Right renal pelvis (tissue), 4 donors: ENCODE measurements at regions not wholly inside any gene's neighbourhood (a gene's known extent, or its start where the extent isn't known, plus 50 kb on each side); places are given as distances from the start of the nearest gene placed in this dataset.
A peak's percentile ranks its signal among the peaks of the same experiment; 100 is the strongest.

ENCODE experiments used
- DNase-seq, 4 donors: peaks; one replicate each; pipeline ENCODE4 v3.0.0-alpha.2; 2013; ENCODE audit warnings: low read depth in 4 of 4, low spot score in 3 of 4, missing footprints in 1 of 4

- no peak for DNase-seq
Observed at GRCh38 chr1:90161625-90162024, 166.7 kb downstream of the ZNF326 start.

DNA sequence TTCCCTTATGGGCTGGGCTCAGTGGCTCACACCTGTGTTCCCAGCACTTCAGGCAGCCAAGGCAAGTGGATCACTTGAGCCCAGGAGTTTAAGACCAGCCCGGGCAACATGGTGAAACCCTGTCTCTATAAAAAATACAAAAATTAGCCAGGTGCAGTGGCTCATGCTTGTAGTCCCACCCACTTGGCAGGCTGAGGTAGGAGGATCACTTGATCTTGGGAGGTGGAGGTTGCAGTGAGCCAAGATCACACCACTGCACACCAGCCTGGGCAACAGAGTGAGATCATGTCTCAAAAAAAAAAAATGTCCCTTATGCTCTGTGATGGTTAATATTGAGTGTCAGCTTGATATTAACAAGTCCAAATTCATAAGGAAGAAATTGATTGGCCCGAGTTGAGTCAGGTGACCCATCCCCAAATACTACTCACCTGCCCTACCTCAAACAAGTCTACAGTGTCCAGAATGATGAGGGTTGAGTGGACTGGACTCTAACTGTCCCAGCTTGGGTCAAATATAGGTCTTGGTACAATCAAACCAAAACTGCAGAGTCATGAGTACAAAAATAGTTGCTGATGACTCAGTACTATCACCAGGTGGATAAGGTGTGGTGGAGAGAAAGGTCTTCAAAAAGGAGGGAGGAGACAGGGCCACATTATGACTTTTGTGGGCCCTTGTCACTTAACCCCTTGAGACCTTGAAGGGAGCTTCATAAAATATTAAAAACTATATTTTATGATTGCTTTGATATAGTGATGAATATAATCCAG lies 161.0 kb downstream of the ZNF326 start:
- DNase-seq, result no peak

GRCh38 chr1:90154711-90155110 lies 159.8 kb downstream of the ZNF326 start:
- no peak for DNase-seq

DNA sequence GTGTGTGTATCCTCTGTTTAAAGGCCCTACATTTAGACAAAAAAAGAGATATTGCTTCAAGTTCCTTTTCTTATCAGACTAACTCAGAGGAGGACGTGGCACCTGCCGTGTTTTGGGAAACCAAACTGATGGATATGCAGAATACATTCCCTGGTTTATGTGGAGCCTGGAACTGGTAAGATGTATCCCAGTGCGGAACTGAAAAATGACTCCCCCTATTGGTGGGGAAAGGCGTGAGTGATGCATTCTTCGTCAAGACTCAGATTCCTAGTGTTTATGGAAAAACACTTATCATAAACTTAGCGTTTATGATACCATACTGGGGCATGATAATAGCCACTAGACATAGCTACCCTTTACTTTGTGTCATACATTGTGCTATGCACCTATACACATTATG lies 154.2 kb downstream of the ZNF326 start:
- DNase-seq, result no peak

DNA sequence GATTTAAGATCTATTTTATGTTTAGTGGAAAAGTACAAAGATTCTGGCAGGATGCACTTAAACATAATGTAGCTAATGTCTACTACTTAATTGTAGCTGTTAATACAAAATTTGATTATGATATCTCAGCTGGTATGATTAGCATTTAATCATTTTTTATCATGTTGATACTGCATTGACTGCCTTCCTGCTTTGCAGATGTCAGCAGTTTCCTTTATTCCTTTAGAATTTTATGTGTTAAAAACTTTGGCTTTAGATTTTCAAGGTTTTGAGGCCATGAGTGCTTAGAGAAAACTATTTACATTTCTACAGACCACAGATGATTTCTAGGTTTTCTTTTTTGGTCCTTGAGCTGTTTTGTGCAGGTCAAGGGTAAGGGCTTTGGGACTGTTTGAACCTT lies 152.2 kb downstream of the ZNF326 start:
- DNase-seq, result no peak

GRCh38 chr1:90144820-90145219 lies 149.9 kb downstream of the ZNF326 start:
- DNase-seq, result no peak

- no peak for DNase-seq
Observed at GRCh38 chr1:90143591-90143990, 148.7 kb downstream of the ZNF326 start.

- no peak for DNase-seq
Observed at GRCh38 chr1:90142697-90143096, 147.8 kb downstream of the ZNF326 start.

- no peak for DNase-seq
Observed at GRCh38 chr1:90139837-90140236, 144.9 kb downstream of the ZNF326 start.

- no peak for DNase-seq
Observed at GRCh38 chr1:90135286-90135685, 140.4 kb downstream of the ZNF326 start.

GRCh38 chr1:90134175-90134955 lies 139.5 kb downstream of the ZNF326 start:
- DNase-seq, result no peak

DNA sequence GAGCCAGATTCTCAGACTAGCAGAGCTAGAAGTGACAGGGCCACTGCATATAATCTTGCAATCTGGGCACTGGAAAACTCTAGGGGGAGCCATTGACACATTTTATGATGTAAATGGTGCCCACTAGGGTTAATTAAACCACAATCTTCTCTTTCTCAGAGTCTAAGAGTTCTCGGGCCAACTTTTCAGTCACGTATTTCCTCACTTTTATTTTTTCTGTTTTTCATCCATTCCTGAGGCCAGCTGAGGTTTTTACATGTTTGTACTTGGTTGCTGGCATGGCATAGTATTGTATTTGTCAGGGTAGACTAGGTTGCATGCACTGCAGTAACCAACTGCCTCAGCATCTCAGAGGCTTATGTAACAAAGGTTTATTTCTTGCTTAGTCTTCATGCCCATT lies 138.2 kb downstream of the ZNF326 start:
- DNase-seq, result peak in 3 of 4 donors; percentile 15 to 25 (median 24)

DNA sequence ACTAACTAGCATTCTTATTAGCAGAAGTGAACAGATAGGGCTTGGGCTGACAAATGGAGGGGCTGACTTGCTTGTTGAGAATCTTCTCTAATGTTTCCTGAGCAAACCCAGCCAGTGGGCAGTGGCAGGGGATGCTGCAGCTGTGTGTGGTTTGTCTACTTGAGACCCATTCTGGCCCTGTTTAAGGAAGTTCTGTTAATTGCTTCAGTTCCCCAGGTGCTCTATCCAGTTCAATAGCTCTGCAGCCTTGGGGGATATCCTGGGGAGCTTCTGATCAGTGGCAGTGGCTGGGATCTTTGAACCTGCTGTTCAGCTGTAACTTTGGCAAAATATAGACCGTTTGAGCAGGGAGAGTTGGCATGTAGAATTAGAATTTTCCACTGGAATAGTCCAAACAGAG lies 137.4 kb downstream of the ZNF326 start:
- DNase-seq, result no peak

- DNase-seq, result no peak
Observed at GRCh38 chr1:90127288-90127953, 132.5 kb downstream of the ZNF326 start.

- no peak for DNase-seq
Observed at GRCh38 chr1:90126834-90127233, 131.9 kb downstream of the ZNF326 start.

DNA sequence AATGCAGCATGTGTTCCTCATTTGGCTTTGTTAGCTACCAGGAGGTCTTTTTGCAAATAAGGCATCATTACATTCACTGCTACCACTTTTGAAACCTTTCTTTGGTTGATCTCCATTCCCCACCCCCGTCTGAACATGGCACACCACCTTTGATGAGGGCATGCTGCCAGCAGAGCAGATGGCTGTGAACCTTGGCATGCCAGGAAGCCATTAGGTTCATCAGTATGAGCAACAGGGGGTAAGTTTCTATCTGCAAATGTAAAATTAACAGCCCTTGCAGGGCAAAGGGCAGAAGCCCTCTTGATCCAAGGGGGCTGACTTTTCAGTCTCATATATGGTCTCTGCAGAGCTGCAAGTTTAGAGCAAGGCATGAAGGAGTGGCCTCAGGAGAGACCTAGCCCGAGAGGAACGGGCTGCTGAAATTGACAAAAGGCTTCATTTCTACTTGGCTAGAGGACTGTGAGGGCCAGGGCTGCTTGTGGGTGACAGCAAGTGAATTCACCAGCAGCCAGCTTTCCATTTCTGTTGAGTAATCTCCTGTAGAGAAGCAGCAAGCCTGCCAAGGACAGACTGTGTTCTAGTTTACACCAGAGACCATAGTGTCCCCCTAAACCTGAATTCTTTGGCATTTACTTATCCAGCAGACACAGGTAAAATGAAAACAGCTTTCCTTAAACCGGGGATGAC lies 127.9 kb downstream of the ZNF326 start:
- DNase-seq, result no peak

- DNase-seq, result peak in 3 of 4 donors; percentile 34 to 44 (median 41)
Observed at GRCh38 chr1:90114521-90115141, 119.7 kb downstream of the ZNF326 start.

DNA sequence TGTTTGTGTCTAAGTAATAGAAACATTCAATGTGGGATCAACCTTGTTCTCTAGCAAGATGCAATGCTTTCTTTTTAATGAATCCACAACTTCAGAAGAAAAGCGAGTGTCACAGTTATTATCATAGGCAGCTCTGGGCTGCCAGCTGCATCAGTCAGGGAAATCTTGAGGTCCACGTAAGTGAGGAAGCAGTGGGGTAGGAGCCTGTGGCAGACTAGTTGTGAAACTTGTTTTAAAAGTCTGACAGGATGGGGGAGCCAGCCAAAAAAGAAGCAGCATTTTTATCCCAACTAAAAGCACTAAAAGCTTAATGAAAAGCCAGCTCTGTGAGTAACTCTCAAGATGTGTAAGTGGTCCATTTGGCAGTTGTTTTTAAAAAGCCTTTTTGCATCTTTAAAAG lies 113.1 kb downstream of the ZNF326 start:
- no peak for DNase-seq

DNA sequence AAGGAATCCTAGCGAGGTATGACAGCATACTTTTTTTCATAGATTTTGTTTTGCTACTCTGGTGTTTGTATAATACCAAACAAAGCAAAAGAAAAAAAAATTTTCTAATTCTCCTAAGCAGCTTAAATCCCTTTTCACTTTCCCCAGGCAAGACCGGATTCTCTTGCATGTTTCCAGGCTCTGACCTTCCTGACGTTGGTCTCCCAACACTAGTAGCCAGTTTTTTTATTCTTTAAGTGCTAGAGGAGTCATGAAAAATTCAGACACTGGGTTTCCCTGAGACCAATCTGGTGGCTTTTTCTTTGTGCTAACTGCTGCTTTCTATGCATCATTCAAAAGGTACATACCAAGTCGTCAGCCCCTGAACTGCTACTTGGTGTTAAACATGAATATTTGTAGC lies 111.4 kb downstream of the ZNF326 start:
- DNase-seq, result no peak

DNA sequence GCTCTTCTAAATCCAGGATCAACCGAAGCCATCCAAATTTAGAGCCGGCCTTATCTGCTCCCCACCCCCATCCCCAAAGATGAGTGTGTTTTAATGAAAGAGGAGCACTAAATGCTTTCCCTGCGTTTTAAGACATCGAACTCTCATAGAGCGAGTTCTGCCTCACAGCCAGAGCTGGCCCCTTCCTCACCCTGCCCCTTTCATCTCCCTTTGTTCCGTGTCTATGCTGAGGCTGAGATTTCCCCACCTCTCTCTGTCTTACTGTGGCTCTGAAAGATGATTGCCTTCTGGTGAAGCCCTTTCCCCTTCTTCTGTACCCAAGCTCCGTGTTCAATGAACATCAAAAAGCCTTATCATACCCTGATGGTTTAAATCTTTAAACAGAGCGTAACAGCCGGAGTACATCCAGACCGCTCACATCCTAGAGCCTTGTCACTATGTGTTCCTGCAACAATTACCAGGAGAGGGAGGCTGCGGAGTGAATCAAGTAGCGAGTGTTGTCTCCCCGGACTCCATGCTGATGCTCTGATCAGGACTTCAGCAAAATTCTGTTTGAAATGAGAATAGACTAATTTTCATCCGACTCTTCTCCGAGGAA lies 110.1 kb downstream of the ZNF326 start:
- no peak for DNase-seq
